OCI-LY3 (cell line): ENCODE measurements at regions not wholly inside any gene's neighbourhood (a gene's known extent, or its start where the extent isn't known, plus 50 kb on each side); places are given as distances from the start of the nearest gene placed in this dataset.

ENCODE experiments used
- H2AFZ ChIP-seq: fragments of 200-600, 300-600 bp; shearing (Covaris generic); 2 replicates; pipeline ENCODE4 v1.6.0; 2014; ENCODE audit warnings: antibody characterized with exemption, low read depth, low read length
- H3K27ac ChIP-seq: fragments of 200-600, 300-600 bp; sonication (generic); 2 replicates; pipeline ENCODE4 v1.5.1; 2014; ENCODE audit warnings: mild to moderate bottlenecking, low read length, moderate library complexity, mixed read lengths
- H3K27me3 ChIP-seq: fragments of 200-600, 300-600 bp; sonication (generic); 2 replicates; pipeline ENCODE4 v1.6.1; 2014; ENCODE audit warnings: low read depth, low read length, mixed read lengths
- H3K36me3 ChIP-seq: fragments of 200-600, 300-600 bp; sonication (generic); replicated peaks from 2 replicates; pipeline ENCODE3; 2014; ENCODE audit warnings: low read depth, low read length, mixed read lengths
- H3K4me1 ChIP-seq: fragments of 300-600, 200-600 bp; sonication (generic); 2 replicates; pipeline ENCODE4 v1.6.1; 2014; ENCODE audit warnings: low read length, mixed read lengths
- H3K4me2 ChIP-seq: fragments of 200-600, 300-600 bp; sonication (generic); 2 replicates; pipeline ENCODE4 v1.6.1; 2014; ENCODE audit warnings: low read length, mixed read lengths
- H3K4me3 ChIP-seq: fragments of 300-600, 200-600 bp; sonication (generic); 2 replicates; pipeline ENCODE4 v1.5.1; 2014; ENCODE audit warnings: antibody characterized with exemption, mild to moderate bottlenecking, low read length, moderate library complexity
- H3K79me2 ChIP-seq: fragments of 300-600, 200-600 bp; shearing (Covaris generic); 2 replicates; pipeline ENCODE4 v1.6.1; 2014; ENCODE audit warnings: mild to moderate bottlenecking, low read length, mixed read lengths
- H3K9ac ChIP-seq: fragments of 300-600, 200-600 bp; shearing (Covaris generic); 2 replicates; pipeline ENCODE4 v1.6.0; 2014; ENCODE audit warnings: mild to moderate bottlenecking, low read length, moderate library complexity
- H3K9me3 ChIP-seq: fragments of 200-600, 300-600 bp; shearing (Covaris generic); 2 replicates; pipeline ENCODE4 v1.6.1; 2014; ENCODE audit warnings: low read length, mixed read lengths; ENCODE audit not compliant: insufficient read depth
- H4K20me1 ChIP-seq: fragments of 200-600, 300-600 bp; sonication (generic); 2 replicates; pipeline ENCODE4 v1.6.1; 2016; ENCODE audit warnings: low read length, mixed read lengths; ENCODE audit not compliant: insufficient read depth
- EZH2phosphoT487 ChIP-seq: fragments of 200-600 bp; shearing (Covaris generic); IDR thresholded peaks from 2 replicates; pipeline ENCODE4 v1.6.1; 2018; ENCODE audit warnings: antibody characterized with exemption, mixed run types, low read depth
- TF ChIP-seq, protein P1 (sequence below): fragments of 200-600, 300-600 bp; sonication (generic); IDR thresholded peaks from 2 replicates; pipeline ENCODE4 v1.5.1; 2014; ENCODE audit warnings: antibody characterized with exemption, low read length, low read depth

DNA sequence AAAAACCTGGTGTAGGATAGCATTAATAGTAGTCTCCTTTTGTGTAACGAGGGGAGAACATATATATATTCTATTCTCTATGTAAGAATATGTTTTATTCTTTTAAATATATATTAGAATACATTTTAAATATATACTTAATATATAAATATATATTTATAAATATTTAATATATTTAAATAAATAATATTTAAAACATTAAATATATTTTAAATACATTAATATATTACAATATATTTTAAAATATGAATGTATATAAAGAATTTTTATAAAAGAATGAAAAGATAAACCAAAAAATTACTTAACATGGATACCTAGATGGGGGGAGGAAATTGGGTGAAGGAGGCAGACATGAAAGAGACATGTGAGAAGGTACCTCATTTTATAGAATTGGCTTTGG, 53.0 kb upstream of the ZNF831 start:
- Histone ChIP-seq H3K36me3 (no peaks in the 10 kb centered on the region), H3K27ac (no peak overlapping the region), H3K9me3 (no peaks in the 10 kb centered on the region), H4K20me1 (no peaks in the 10 kb centered on the region), H2AFZ (no peak overlapping the region), H3K4me3 (no peak overlapping the region), H3K9ac (no peak overlapping the region), H3K4me1 (no peaks in the 10 kb centered on the region), H3K79me2 (no peaks in the 10 kb centered on the region), H3K4me2 (no peak overlapping the region), H3K27me3 (peaks cover 29% of the 10 kb centered on the region)
- no peak for TF ChIP-seq EZH2phosphoT487
- TF ChIP-seq, protein P1, sequence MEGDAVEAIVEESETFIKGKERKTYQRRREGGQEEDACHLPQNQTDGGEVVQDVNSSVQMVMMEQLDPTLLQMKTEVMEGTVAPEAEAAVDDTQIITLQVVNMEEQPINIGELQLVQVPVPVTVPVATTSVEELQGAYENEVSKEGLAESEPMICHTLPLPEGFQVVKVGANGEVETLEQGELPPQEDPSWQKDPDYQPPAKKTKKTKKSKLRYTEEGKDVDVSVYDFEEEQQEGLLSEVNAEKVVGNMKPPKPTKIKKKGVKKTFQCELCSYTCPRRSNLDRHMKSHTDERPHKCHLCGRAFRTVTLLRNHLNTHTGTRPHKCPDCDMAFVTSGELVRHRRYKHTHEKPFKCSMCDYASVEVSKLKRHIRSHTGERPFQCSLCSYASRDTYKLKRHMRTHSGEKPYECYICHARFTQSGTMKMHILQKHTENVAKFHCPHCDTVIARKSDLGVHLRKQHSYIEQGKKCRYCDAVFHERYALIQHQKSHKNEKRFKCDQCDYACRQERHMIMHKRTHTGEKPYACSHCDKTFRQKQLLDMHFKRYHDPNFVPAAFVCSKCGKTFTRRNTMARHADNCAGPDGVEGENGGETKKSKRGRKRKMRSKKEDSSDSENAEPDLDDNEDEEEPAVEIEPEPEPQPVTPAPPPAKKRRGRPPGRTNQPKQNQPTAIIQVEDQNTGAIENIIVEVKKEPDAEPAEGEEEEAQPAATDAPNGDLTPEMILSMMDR, result no peak

DNA sequence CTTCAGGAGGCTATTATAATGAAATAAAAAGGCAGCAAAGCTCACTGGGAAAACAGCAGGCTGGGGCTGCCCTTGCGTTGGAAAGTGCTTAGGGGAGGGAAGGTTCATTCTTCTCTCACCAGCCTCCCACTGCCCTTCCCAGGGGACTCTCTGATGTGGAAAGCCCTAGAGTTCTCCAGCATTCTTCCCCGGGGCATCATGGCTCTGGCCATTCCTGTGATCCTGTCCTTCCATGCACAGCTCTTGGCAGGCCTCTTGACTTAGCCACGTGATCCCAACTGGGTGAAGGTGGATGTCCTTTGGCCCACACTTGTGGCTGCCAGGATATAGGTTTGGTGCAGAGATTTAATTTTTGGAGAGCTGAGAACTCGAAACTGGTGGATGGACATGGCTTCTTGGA, 58.0 kb upstream of the ZNF831 start:
- no peak for TF ChIP-seq EZH2phosphoT487
- TF ChIP-seq, protein P1, result no peak
- Histone ChIP-seq H3K4me1 (no peaks in the 10 kb centered on the region), H3K79me2 (no peaks in the 10 kb centered on the region), H3K9ac (no peak overlapping the region), H4K20me1 (no peaks in the 10 kb centered on the region), H3K4me2 (no peak overlapping the region), H3K36me3 (no peaks in the 10 kb centered on the region), H3K27ac (no peak overlapping the region), H3K4me3 (no peak overlapping the region), H3K27me3 (peaks cover 65% of the 10 kb centered on the region), H3K9me3 (no peaks in the 10 kb centered on the region), H2AFZ (no peak overlapping the region)

DNA sequence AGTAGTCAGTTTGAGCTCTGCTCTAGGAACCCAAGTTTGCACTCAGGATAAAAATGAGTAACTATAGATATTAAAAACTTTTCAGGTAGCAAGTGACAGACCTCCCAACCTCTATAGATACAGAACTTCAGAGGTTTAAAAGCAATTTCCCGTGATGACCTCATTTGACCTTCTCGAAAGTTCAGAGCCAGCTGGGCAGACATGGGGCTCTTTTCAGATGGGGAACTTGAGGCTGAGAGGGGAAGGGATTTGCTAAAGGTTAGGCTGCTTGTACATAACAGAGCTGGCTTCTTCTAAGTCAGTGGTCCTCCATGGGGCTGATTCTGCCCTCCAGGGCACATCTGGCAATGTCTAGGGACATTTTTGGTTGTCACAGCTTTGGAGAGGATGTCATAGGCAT, 58.8 kb upstream of the ZNF831 start:
- Histone ChIP-seq H2AFZ (no peak overlapping the region), H3K4me1 (no peaks in the 10 kb centered on the region), H4K20me1 (no peaks in the 10 kb centered on the region), H3K4me2 (no peak overlapping the region), H3K9ac (no peak overlapping the region), H3K9me3 (no peaks in the 10 kb centered on the region), H3K4me3 (no peak overlapping the region), H3K79me2 (no peaks in the 10 kb centered on the region), H3K36me3 (no peaks in the 10 kb centered on the region), H3K27me3 (peaks cover 64% of the 10 kb centered on the region), H3K27ac (no peak overlapping the region)
- TF ChIP-seq, protein P1, result no peak
- TF ChIP-seq EZH2phosphoT487, result no peak

DNA sequence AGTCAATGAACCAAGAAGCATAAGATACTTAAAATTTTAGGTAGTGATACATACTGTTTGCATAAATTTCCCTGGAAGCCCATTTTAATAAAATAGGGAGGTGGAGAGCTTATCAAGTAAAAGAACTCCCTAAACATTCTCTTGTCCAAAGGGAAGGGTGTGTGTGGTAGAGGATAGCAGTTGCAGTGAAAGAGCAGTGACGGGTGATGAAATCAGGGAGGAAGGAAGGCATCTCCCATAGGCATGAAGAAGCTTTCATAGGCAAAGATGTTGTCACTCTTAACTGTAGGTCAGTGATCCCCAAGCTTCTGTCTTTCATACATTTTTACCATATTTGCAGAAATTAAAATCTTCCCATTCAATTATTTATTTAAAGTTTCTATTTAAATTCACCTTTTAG, 60.0 kb upstream of the ZNF831 start:
- no peak overlapping the region for H3K9ac ChIP-seq
- no peaks in the 10 kb centered on the region for H3K9me3 ChIP-seq
- H3K27ac ChIP-seq, result no peak overlapping the region
- no peaks in the 10 kb centered on the region for H3K36me3 ChIP-seq
- peaks cover 72% of the 10 kb centered on the region for H3K27me3 ChIP-seq
- H3K4me2 ChIP-seq, result no peak overlapping the region
- no peak overlapping the region for H2AFZ ChIP-seq
- H3K4me1 ChIP-seq, result no peaks in the 10 kb centered on the region
- H3K79me2 ChIP-seq, result no peaks in the 10 kb centered on the region
- TF ChIP-seq, protein P1, result no peak
- TF ChIP-seq EZH2phosphoT487, result no peak
- H3K4me3 ChIP-seq, result no peak overlapping the region
- H4K20me1 ChIP-seq, result no peaks in the 10 kb centered on the region
